ENCODE measurements at regions not wholly inside any gene's neighbourhood (a gene's known extent, or its start where the extent isn't known, plus 50 kb on each side); places are given as distances from the start of the nearest gene placed in this dataset.

- no peak for TF ChIP-seq CTCF (IDR thresholded peaks at IDR 0.05; ENCODE audit: low read depth, low read length)
- H3K4me3 ChIP-seq (ENCODE audit: low read depth, low read length), result no peak overlapping the region
These were observed 239.5 kb upstream of the PITRM1 start for GRCh38 chr10:3412071-3412582.

- no peak overlapping the region for H3K4me3 ChIP-seq (ENCODE audit: low read depth, low read length)
- no peak for TF ChIP-seq CTCF (IDR thresholded peaks at IDR 0.05; ENCODE audit: low read depth, low read length)
These were observed 238.5 kb upstream of the PITRM1 start for GRCh38 chr10:3411044-3411443.

GRCh38 chr10:3409928-3410327 is 237.3 kb upstream of the PITRM1 start:
- H3K4me3 ChIP-seq (ENCODE audit: low read depth, low read length), result no peak overlapping the region
- TF ChIP-seq CTCF (IDR thresholded peaks at IDR 0.05; ENCODE audit: low read depth, low read length), result no peak

GRCh38 chr10:3408603-3409365 is 236.2 kb upstream of the PITRM1 start:
- TF ChIP-seq CTCF (IDR thresholded peaks at IDR 0.05; ENCODE audit: low read depth, low read length), result no peak
- no peak overlapping the region for H3K4me3 ChIP-seq (ENCODE audit: low read depth, low read length)

- H3K4me3 ChIP-seq (ENCODE audit: low read depth, low read length), result no peak overlapping the region
- no peak for TF ChIP-seq CTCF (IDR thresholded peaks at IDR 0.05; ENCODE audit: low read depth, low read length)
These were observed 234.6 kb upstream of the PITRM1 start for GRCh38 chr10:3407208-3407607.

GRCh38 chr10:3406556-3406955 is 234.0 kb upstream of the PITRM1 start:
- H3K4me3 ChIP-seq (ENCODE audit: low read depth, low read length), result no peak overlapping the region
- TF ChIP-seq CTCF (IDR thresholded peaks at IDR 0.05; ENCODE audit: low read depth, low read length), result no peak

GRCh38 chr10:3404381-3404780 is 231.8 kb upstream of the PITRM1 start:
- no peak for TF ChIP-seq CTCF (IDR thresholded peaks at IDR 0.05; ENCODE audit: low read depth, low read length)
- no peak overlapping the region for H3K4me3 ChIP-seq (ENCODE audit: low read depth, low read length)

Measured in WI38 (cell line).